HL-60 (cell line): ENCODE measurements at regions not wholly inside any gene's neighbourhood (a gene's known extent, or its start where the extent isn't known, plus 50 kb on each side); places are given as distances from the start of the nearest gene placed in this dataset.

Experiments used
- GABPA ChIP-seq: IDR thresholded peaks from 2 replicates; pipeline ENCODE4 v1.6.1; 2012; ENCODE audit warnings: low read depth
- POLR2AphosphoS5 ChIP-seq: IDR thresholded peaks from 2 replicates; pipeline ENCODE4 v1.6.1; 2012; ENCODE audit warnings: low read depth
- SPI1 ChIP-seq: IDR thresholded peaks from 2 replicates; pipeline ENCODE4 v1.6.1; 2012; ENCODE audit warnings: low read depth, mild to moderate bottlenecking, borderline replicate concordance
- TF ChIP-seq, protein P1 (sequence below): IDR thresholded peaks from one replicate; pipeline ENCODE4 v1.5.1; 2011; ENCODE audit warnings: low read length, control low read depth, inconsistent platforms; ENCODE audit not compliant: insufficient read depth

DNA sequence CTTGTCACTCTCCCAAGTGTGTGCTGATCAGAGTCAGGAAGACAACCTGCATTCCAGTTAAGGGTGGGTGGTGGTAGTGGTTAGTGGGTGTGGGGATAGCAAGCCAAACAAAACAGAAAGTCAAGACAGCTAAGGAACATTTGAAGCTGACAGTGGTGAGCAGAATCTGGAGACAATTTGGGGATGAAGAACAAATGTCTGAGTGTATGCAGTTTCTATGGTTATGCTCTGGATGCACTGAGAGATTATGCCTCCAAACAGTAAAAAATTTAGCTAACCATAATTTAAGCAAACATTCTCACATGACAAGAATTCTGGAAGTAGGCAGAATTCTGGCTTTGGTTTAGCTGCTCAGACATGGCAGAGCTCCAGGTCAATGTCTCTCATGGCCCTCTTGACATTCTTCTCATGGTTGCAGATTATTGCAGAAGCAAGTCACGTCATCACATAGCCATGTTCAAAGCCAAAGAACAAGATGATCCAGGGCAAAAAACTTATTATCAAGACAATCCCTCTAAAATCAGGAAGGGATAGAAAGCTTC, 148.7 kb downstream of the LURAP1L start:
- TF ChIP-seq POLR2AphosphoS5 (no peak), GABPA (no peak), SPI1 (no peak)
- TF ChIP-seq, protein P1, sequence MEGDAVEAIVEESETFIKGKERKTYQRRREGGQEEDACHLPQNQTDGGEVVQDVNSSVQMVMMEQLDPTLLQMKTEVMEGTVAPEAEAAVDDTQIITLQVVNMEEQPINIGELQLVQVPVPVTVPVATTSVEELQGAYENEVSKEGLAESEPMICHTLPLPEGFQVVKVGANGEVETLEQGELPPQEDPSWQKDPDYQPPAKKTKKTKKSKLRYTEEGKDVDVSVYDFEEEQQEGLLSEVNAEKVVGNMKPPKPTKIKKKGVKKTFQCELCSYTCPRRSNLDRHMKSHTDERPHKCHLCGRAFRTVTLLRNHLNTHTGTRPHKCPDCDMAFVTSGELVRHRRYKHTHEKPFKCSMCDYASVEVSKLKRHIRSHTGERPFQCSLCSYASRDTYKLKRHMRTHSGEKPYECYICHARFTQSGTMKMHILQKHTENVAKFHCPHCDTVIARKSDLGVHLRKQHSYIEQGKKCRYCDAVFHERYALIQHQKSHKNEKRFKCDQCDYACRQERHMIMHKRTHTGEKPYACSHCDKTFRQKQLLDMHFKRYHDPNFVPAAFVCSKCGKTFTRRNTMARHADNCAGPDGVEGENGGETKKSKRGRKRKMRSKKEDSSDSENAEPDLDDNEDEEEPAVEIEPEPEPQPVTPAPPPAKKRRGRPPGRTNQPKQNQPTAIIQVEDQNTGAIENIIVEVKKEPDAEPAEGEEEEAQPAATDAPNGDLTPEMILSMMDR = no peak
